Fibroblast of lung (primary cell): ENCODE measurements at regions not wholly inside any gene's neighbourhood (a gene's known extent, or its start where the extent isn't known, plus 50 kb on each side); places are given as distances from the start of the nearest gene placed in this dataset.
"Not testable (repeated sequence)": the region's sequence is repeated elsewhere in the genome, so short reads cannot be mapped to it uniquely, and the experiment has no call there.

Experiments used
- EZH2 ChIP-seq: IDR thresholded peaks from 2 replicates; pipeline ENCODE4 v1.5.1; 2012; ENCODE audit warnings: low read length, control low read depth, mild to moderate bottlenecking; ENCODE audit errors: missing control alignments
- TF ChIP-seq, protein P1 (sequence below), 2 donors: IDR thresholded peaks in 1 of 2; conservative IDR thresholded peaks in 1 of 2; 1 replicate in 1 of 2; 2 replicates in 1 of 2; pipeline ENCODE4 v1.5.1; 2011 to 2012; ENCODE audit warnings: low read length in 2 of 2, control low read depth in 1 of 2, inconsistent platforms in 1 of 2, low read depth in 1 of 2, mild to moderate bottlenecking in 1 of 2

DNA sequence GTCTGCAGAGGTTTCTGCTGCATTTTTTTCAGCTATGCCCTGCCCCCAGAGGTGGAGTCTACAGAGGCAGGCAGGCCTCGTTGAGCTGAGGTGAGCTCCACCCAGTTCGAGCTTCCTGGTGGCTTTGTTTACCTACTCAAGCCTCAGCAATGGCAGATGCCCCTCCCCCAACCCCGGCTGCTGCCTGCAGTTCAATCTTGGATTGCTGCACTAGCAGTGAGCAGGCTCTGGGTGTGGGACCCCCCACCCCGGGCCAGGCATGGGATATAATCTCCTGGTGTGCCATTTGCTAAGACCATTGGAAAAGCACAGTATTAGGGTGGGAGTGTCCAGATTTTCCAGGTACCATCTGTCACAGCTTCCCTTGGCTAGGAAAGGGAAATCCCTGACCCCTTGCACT lies 56.2 kb upstream of the HEPH start:
- TF ChIP-seq, protein P1, sequence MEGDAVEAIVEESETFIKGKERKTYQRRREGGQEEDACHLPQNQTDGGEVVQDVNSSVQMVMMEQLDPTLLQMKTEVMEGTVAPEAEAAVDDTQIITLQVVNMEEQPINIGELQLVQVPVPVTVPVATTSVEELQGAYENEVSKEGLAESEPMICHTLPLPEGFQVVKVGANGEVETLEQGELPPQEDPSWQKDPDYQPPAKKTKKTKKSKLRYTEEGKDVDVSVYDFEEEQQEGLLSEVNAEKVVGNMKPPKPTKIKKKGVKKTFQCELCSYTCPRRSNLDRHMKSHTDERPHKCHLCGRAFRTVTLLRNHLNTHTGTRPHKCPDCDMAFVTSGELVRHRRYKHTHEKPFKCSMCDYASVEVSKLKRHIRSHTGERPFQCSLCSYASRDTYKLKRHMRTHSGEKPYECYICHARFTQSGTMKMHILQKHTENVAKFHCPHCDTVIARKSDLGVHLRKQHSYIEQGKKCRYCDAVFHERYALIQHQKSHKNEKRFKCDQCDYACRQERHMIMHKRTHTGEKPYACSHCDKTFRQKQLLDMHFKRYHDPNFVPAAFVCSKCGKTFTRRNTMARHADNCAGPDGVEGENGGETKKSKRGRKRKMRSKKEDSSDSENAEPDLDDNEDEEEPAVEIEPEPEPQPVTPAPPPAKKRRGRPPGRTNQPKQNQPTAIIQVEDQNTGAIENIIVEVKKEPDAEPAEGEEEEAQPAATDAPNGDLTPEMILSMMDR (conservative IDR thresholded peaks at IDR 0.05 in 1 of 2, IDR thresholded peaks at IDR 0.05 in 1 of 2; ENCODE audit: low read depth in 1 of 2, low read length in 2 of 2), result not testable (repeated sequence)
- not testable (repeated sequence) for TF ChIP-seq EZH2
